ENCODE measurements at regions not wholly inside any gene's neighbourhood (a gene's known extent, or its start where the extent isn't known, plus 50 kb on each side); places are given as distances from the start of the nearest gene placed in this dataset.
A peak's percentile ranks its signal among the peaks of the same experiment; 100 is the strongest.
"Not testable (repeated sequence)": the region's sequence is repeated elsewhere in the genome, so short reads cannot be mapped to it uniquely, and the experiment has no call there.

DNA sequence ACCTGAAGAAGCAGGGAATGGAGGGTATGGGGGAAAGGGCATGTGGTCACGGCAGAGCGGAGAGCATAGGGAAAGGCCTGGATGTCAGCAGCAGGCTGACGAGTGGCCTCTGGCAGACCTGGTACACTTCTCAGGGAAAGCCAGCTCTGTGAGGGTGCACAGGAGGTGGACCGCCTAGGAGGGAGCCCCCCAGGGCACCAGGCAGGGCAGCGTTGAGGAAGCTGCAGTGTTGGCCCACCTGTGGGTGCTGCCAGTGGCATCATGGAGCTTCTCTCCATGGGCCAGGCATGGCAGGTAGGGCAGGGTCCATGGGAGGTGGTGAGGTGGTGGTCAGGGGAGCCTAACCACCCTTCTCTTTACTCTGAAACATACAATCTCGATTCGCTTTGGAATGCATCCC, 143.0 kb upstream of the PITX1 start:
- DNase-seq: no peak

DNA sequence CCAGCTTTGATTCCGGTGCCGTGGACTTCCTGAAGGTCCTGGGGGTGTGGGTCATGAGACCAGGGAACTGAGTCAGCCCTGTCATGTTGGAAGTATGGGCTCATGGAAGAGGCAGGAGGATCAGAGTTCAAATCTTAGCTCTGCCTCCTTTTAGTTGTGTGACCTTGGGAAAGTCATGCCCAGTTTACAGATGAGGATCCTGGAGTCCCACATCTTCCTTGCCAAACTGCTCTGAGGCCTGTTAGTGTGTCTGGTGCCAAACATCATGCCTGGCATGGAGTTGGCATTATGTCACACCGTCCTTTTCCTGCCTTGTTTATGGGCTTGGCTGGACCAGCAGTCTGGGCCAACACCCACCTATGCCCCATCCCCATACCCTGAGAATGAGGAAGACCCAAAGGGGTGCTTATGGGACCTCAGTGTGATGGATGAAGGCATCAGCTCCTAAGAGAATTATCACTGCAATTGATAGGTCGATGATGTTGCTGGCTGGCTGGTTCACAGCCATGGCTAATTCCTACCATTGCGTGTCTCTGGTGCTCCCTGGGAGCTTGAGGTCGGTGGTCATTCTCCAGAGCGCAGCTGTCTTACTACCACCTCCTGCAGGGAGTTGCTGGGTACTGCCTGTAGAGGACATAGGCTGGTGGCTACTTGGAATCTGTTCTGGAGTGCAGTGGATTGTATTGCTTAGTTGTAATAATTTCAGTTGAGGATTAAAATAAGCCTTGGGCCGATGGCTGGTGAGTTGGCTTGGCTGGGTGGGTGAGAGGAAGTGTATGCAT, 140.5 kb upstream of the PITX1 start:
- DNase-seq: peak; percentile 75

DNA sequence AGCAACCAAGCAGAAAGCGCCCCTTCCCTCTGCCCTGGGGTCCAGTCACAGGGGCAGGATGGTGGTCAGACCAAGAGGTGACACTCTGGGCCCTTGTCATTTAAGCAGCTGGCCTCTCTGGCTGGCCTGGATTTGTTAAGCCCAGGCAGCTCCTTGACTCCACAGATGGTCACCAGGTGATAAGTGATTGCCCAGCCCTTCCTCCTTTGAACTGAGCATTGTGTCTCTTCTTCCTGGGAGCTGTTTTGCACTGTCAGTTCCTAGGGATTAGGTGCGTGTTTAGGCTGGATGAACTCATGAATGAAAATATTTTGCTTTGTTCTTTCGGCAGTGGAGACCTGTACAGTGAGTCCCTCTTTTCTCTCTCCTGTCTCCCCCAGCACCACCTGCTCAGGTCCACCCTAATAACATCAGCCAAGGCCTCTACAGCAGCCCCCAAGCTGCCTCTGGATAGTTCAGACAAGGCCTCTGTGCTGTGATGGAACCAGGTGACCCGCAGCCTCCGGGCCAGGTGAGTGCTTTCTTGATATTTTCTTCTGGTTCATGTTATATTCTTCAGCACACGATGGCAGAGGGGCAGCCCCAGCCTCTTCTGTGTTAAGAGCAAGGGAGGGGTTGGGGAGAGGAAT, 139.7 kb upstream of the PITX1 start:
- peak; percentile 92 for DNase-seq

DNA sequence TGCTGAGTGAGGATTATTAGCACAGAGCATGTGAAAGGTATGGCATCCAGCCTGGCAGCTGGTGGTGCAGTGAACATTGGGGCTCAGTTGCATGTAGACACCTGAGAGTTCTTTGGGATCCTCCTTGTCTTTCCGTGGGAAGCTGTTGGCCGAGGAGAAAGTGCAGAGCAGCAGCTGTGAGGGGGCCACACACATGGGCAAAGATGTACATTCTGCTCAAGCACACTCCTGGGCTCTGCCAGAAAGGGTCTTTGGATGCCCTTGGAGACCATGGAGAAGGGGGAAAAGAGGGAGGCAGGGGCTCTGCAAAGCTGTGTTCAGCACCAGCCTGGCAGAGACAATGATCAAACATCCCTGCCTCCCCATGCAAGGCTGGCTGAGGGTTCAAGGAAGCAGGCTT, 138.7 kb upstream of the PITX1 start:
- DNase-seq: no peak

DNA sequence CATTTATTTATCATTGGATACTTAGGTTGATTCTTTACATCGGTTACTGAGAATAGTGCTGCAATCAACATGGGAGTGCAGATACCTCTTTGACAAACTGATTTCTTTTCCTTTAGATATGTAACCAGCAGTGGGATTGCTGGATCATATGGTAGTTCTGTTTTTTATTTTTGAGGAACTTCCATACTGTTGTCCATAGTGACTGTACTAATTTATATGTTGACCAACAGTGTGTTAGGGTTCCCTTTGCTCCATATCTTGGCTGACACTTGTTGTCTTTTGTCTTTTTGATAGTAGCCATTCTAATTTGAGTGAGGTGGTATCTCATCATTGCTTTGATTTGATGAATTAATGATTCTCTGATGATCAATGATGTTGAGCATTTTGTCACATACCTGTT, 137.3 kb upstream of the PITX1 start:
- no peak for DNase-seq

DNA sequence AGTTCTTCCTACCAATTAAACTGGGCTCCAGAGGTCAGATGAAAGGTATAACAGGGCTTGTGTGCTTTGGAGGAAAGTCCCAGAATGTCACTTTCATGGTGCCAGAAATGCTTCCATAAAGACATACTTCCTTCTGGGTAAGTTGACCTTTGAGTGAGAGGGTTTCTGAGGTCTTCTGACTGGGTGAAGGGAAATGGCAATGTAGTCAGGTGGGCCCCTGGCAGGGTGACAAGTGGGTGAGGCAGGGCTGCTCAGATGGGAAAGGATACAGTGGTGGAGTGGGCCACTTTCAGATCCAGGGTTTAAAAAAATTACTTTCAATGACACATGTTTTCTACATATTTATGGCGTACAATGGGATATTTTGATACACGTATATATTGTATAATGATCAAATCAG, 136.5 kb upstream of the PITX1 start:
- no peak for DNase-seq

DNA sequence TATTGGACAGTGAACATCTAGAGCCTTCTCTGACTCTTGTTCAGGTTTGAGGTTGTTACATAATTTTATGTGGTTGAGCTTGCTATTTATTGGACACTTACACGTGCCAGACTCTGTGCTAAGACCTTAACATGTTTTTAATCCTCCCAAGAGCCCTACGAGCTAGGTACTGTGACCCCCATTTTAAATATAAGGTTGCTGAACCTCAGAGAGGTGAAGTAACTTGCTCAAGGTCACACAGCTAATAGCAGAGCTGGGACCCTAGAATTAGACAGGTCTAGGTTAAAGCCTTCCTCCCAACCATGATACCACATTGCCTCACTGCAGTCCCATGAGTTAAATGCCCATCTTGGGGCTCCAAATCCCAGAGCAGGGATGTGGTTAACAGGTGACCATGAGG, 135.7 kb upstream of the PITX1 start:
- DNase-seq: no peak

DNA sequence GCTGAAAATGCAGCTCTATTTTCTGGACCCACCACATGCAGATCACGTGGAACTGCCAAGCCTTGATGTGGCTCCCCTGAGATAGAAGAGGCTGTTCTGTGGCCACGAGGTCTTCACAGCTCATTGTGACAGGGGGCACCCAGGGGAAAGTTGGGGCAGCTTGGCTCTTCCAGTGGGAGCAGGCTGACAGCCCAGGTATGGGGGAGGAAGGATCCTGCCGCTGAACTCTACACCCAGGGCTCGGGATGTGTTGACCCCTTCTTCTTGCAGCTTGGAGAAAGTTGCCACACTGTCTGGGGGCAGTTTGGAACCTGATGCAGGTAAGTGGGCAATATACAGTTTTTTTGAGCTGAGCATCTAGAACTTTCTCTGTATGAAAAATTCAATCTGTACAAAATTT, 133.6 kb upstream of the PITX1 start:
- DNase-seq: no peak

DNA sequence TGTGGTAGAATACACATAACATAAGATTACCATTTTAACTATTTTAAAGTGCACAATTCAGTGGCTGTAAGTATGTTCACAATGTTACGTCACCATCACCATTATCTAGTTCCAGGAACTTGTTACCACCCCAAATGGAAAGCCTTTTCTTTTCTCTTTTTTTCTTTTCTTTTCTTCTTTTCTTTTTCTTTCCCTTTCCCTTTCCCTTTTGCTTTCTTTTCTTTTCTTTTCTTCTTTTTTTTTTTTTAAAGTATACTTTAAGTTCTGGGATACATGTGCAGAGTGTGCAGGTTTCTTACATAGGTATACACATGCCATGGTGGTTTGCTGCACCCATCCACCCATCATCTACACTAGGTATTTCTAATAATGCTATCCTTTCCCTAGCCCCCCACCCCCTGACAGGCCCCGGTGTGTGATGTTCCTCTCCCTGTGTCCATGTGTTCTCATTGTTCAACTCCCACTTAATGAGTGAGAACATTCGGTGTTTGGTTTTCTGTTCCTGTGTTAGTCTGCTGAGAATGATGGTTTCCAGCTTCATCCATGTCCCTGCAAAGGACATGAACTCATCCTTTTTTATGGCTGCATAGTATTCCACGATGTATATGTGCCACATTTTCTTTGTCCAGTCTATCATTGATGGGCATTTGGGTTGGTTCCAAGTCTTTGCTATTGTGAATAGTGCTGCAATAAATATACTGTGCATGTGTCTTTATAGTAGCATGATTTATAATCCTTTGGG, 131.0 kb upstream of the PITX1 start:
- DNase-seq: not testable (repeated sequence)

DNA sequence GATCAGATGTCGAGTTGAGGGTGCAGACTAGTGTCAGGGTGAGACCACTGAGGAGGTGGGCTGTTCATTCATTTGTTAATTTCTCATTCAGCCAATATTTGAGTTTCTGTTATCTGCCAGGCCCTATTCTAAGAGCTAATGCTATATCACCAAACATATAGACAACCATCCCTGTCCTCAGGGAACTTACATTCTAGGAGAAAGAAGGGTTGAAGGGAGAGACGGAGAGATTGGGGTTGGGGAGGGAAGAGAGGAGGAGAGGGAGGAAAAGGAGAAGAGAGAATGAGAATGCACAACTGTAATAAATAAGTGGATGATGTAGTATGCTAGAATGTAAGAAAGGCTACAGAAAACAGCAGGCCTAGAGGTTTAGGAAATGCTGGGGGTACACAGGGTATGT, 129.9 kb upstream of the PITX1 start:
- no peak for DNase-seq

DNA sequence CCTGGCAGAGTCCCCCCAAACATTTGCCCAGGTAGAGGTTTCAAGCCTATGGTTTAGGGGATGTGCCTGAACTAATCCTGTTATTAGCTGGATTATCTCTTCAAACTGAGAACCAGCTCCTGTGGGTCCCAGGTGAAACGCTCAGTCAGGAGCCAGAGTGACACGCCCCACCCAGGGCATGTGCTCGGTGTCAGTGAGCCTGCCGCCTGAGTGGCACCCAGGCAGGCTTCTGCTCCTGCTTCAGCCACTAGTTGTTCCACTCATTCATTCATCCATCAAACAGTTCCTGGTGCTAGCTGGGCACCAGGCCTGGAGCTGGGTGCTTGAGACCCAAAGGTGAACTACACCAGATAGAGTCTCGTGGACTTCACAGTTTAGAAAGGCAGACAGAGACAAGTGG, 129.4 kb upstream of the PITX1 start:
- DNase-seq: no peak

DNA sequence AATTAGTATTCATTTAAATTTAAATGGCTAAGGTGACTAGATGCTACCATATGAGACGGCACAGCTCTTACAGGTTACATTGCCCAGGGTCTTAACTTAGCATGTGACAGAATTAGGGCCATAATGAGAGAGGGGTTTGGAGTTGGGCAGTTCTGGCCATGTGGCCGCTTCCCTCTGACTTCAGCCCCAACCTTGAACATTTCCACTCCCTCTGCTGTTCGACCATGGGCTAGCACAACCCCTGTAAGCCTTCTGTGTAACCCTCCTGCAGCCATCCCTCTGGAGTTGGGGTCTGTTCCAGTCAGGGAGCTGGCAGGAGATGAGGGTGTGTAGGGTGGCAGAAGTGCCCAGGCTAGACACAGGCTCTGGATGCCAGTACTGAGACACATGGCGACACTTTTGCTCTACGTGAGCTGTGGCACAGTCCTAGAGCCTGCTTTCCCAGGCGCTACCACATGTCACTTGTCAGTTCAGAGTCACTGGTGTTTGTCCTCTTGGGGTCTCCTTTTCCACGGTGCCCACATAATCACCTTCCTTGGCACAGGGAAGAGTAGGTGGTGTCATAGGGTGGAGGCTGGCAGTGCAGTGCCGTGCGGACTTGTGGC, 128.7 kb upstream of the PITX1 start:
- no peak for DNase-seq

DNA sequence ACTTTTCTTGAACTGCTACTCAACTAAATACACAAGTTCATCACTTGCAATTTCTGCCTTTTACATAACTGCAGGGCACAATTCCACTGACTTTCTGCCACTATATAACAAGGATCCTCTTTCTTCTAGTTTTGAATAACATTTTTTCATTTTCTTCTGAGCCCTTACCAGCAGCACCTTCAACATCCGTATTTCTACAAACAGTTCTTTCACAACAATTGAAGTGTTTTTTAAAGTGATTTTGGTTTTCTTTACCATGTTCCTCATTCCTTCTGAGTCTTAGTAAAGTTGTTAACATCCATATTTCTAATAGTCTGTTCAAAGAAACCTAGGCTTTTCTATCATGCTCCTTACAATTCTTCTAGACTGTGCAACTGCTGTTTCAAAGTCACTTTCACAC, 127.2 kb upstream of the PITX1 start:
- DNase-seq: no peak

DNA sequence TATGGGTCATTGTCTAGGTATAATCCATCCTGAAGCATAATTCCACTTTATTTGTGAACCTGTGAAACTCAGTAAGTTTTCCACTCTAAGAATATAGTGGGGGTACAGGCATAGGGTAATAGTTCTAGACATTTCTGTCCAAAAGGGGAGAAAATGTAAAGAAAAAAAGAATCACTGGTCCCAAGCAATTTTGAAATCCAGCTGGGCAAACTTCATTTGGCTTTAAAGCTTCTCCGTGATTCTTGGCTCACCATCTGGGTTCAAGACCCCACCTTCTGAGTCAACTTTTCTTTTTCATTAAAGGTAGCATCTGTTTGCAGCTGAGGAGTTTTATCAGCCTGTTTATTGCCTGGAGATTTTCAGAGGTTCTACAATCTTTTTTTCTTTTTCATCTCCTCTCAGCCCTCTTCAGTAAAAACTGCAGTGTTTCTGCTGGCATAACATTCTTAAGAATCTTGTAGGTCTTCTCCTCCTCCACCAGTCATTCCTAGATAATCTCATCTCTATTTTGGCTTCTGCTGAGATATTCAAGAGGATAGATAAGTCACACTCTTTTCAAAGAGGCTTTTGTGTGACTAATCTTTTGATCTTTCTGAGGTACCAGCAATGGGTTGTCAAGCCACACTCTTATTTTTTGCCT, 126.1 kb upstream of the PITX1 start:
- no peak for DNase-seq

DNA sequence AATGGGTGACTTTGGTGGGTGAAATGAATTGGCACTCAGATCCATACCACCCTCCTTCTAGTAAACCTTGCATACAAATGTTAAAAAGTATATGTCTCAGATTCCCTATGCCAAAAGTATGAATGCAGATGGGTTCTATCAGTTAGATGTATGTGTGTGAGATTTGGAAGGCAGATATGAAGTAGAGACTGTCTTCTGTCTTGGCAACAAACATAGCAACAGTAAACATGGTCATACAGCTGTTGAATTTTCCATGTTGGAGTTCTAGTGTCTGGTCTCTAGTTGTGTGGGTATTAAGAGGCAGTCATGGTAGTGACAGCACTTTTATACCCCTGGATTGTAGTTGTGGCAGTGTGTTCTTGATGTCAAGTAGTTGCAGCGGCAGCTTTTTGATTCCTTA, 125.6 kb upstream of the PITX1 start:
- peak; percentile 48 for DNase-seq

DNA sequence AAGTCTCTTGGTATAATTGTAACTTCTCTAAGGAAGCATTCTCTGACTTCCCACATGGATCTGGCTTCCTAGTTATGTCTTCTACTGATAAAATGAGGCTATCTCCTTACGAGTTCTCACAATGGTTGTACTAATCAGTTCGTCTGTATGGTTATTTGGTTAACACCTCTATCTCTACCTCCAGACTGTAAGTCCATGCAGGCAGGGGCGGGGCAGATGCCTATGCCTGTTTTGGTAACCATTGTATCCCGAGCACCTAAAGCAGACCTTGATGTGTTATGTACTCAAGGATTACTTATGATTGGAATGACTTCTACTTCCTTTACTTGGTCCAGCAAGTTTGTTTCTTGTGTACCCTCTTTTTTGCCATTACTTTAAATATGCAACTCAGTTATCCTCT, 125.0 kb upstream of the PITX1 start:
- no peak for DNase-seq

DNA sequence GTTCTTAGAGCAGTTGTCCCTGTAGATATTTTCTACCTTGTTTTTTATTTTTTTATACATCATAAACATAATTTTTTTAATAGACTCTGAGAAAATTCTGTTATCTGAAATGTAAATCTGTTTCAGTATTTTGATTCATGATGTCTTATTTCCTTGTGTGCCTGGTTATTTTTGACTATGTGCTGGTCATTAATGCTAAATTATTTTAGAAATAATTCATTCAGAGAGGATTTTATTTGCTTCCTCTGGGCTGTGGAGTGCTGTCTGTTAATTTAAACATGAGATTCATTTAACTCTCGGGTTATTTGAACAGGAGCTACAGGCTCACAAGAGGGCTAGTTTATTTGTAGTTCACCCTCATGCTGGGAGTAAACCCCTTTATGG, 124.3 kb upstream of the PITX1 start:
- no peak for DNase-seq

DNA sequence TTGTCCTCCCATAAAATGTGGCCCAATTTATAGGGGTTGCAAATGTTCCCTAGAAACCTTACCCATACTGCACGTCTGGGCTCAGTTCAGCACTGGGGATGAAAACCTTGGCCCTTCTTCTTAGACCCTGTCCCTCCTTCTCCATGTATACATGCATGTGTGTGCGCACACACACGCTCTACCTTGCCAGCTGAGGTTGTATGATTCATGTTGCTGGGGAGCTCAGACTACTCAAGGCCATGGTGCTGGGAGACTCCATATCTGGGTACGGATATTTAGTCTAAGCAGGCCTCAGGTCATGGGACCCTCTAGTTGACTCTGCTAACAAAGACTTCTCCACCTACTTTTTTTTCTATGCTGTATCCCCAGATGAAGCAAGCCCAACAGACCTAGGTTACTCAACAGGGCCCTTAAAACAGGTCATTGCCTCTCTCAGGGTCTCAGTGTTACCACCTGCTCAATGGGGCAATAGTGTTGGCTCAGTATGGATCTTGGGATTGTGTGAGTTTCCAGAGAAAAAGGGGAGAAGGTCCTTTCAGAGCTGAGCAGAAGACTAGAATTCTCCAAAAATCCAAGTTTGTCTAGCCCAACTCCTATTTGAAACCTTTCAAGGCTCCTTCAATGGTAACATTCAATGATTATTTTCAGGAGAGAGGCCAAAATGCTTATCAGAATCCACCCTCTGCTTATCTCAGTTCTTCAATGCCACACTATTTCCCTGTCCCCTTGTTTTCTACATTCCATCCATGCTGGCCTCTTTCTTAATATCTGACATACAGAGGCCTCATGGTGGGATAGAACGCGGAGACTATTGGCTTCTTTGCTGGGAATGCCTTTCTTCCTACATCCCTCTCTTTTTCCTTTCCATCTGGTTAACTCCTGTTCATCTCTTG, 123.6 kb upstream of the PITX1 start:
- DNase-seq: peak; percentile 55

DNA sequence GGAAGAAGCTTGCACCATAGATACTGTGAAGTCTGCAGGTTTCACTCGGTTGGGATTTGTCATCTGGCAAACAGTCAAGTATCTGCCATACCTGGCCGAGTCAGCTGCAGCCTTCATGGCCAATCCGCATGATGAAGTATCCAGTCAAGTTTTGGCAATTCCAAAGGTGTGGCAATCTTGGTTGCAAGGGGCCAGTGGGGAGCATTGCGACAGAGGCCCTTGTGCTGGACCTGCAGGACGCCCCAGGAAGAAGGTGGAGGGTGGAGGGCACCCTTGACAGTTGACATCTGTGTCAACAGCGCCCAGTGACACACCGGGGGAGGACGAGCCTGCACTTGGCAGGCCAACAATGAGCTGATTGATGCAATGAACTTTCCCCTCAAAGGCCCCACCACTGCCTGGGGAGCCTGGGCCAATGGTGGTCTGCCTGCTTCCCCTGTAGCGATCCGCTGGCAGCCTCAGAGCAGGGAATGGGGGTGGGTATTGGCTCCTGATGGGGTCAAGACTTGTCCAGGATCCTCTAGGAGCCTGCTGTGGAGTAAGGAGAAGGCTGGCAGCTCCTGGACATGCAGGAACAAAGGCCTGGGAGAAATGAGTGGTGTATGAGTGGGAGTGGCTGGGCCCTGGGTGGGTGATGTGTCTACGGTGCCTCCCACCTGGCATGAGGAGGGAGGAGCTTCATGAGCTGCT, 122.8 kb upstream of the PITX1 start:
- peak; percentile 91 for DNase-seq

DNA sequence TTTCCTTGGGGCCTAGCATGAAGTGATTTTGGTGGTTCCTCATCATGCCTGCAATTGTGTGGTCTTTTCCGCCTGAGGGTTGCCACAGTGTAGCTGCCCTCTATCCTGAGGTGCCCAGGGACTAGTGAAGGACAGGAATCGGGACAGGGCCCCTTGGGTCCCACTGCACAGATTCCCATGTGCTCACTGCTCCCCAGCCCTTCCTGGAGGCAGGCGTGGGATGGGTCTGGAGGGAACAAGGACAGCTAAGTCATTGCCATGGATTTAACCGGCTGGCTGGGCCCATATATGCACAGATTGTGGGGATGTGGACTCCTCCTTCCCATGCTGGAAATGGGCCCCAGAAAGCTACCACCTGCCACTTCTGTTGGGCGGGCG, 122.3 kb upstream of the PITX1 start:
- DNase-seq: no peak

DNA sequence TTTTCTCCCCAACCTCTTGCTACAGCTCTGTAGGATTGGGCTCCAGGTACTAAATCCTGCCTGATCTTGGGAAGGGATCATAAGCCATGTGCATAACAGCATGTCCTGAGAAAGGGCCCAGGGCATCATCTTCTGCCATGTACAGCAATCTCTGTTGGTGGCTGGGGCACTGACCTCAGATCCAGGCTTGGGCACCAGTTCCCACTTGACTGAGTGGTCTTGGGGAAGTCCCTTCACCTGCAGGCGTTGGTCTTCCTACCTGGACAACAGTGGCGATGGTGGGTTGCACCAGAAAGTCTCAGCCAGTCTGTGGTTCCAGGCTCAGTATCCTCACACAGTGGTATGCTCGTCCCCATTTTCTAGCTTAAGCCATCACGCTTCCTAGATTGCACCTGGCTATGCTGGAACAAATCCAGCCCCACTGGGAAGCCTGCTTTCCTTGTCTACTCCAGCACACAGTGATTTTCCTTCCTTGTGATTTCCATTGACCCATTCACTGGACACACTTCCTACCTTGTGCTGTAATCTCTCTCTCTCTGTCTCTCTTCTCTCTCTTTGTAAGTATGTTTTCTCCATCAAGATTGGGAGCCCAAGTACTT, 121.7 kb upstream of the PITX1 start:
- peak; percentile 74 for DNase-seq

Data from DMS53 (cell line).